Testis (tissue), 2 donors: ENCODE measurements at regions not wholly inside any gene's neighbourhood (a gene's known extent, or its start where the extent isn't known, plus 50 kb on each side); places are given as distances from the start of the nearest gene placed in this dataset.

Experiments
- POLR2A ChIP-seq: fragments of 450-650 bp; IDR thresholded peaks from one replicate; pipeline ENCODE4 v1.6.1; 2017; ENCODE audit warnings: antibody characterized with exemption, mild to moderate bottlenecking, moderate library complexity
- TF ChIP-seq, protein P1 (sequence below), 3 experiments: fragments of 450-650 bp in 2 of 3; fragments of 200-600 bp in 1 of 3; sonication (generic) in 1 of 3; IDR thresholded peaks; one replicate each; pipeline ENCODE4 v1.5.1; 2016 to 2019; ENCODE audit warnings: antibody characterized with exemption in 3 of 3, mild to moderate bottlenecking in 2 of 3, moderate library complexity in 1 of 3

DNA sequence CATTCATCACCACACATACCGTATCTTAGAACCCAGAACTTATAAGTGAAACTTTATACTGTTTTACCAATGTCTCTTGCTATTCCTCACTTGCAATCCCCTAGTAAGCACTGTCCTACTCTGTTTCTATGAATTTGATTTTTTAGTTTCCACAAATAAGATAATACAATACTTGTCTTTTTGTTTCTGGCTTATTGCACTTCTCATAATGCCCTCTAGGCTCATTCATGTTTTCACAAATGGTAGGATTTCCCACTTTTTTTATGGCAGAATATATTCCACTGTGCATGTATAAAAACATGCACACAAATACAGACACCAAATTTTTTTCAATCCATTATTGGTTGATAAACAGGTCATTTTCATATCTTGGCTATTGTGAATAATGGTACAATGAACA lies 1742.3 kb upstream of the NUDT12 start:
- no peak for TF ChIP-seq POLR2A
- TF ChIP-seq, protein P1, sequence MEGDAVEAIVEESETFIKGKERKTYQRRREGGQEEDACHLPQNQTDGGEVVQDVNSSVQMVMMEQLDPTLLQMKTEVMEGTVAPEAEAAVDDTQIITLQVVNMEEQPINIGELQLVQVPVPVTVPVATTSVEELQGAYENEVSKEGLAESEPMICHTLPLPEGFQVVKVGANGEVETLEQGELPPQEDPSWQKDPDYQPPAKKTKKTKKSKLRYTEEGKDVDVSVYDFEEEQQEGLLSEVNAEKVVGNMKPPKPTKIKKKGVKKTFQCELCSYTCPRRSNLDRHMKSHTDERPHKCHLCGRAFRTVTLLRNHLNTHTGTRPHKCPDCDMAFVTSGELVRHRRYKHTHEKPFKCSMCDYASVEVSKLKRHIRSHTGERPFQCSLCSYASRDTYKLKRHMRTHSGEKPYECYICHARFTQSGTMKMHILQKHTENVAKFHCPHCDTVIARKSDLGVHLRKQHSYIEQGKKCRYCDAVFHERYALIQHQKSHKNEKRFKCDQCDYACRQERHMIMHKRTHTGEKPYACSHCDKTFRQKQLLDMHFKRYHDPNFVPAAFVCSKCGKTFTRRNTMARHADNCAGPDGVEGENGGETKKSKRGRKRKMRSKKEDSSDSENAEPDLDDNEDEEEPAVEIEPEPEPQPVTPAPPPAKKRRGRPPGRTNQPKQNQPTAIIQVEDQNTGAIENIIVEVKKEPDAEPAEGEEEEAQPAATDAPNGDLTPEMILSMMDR (IDR thresholded peaks at IDR 0.05): no peak
